ENCODE measurements at regions not wholly inside any gene's neighbourhood (a gene's known extent, or its start where the extent isn't known, plus 50 kb on each side); places are given as distances from the start of the nearest gene placed in this dataset.

GRCh38 chr7:106165337-106165736, 53.2 kb upstream of the SYPL1 start:
- DNase-seq = no peak

GRCh38 chr7:106163257-106163656, 51.1 kb upstream of the SYPL1 start:
- no peak for DNase-seq
